GM12878 (cell line): ENCODE measurements at regions not wholly inside any gene's neighbourhood (a gene's known extent, or its start where the extent isn't known, plus 50 kb on each side); places are given as distances from the start of the nearest gene placed in this dataset.

Source experiments
- ATF3 ChIP-seq: IDR thresholded peaks from 2 replicates; pipeline ENCODE4 v1.6.1; 2011; ENCODE audit warnings: low read depth, mild to moderate bottlenecking, low read length, moderate library complexity, borderline replicate concordance; ENCODE audit errors: extremely low read depth
- CREM ChIP-seq: IDR thresholded peaks from 2 replicates; pipeline ENCODE4 v1.6.1; 2014; ENCODE audit warnings: antibody characterized with exemption, low read depth
- CTCF ChIP-seq, 3 experiments: IDR thresholded peaks in 2 of 3; conservative IDR thresholded peaks in 1 of 3; 2 replicates each; pipeline ENCODE4 v1.5.1; 2011; ENCODE audit warnings: low read depth in 3 of 3, low read length in 3 of 3, mild to moderate bottlenecking in 3 of 3, control low read depth in 2 of 3, moderate library complexity in 2 of 3, inconsistent platforms in 1 of 3, mixed read lengths in 1 of 3; ENCODE audit not compliant: control insufficient read depth in 2 of 3, insufficient read depth in 1 of 3; ENCODE audit errors: extremely low read depth in 1 of 3
- EZH2 ChIP-seq: IDR thresholded peaks from 2 replicates; pipeline ENCODE4 v1.6.1; 2012; ENCODE audit warnings: low read depth, mild to moderate bottlenecking, control low read depth, inconsistent platforms, low read length, borderline replicate concordance; ENCODE audit not compliant: control insufficient read depth
- NR2C1 ChIP-seq: fragments of 450-650 bp; IDR thresholded peaks from 2 replicates; pipeline ENCODE4 v1.6.1; 2017; ENCODE audit warnings: antibody characterized with exemption, mild to moderate bottlenecking, moderate library complexity
- NR2C2 ChIP-seq: IDR thresholded peaks from 2 replicates; pipeline ENCODE4 v1.6.1; 2011; ENCODE audit warnings: borderline replicate concordance, low read depth; ENCODE audit not compliant: control insufficient read depth, insufficient read length
- POLR2A ChIP-seq: IDR thresholded peaks from 2 replicates; pipeline ENCODE4 v1.6.1; 2011; ENCODE audit warnings: low read depth, mild to moderate bottlenecking, low read length
- RFX5 ChIP-seq: IDR thresholded peaks from 2 replicates; pipeline ENCODE4 v1.6.1; 2011; ENCODE audit warnings: low read depth, low read length, improper control_type of control experiment
- SP1 ChIP-seq: IDR thresholded peaks from one replicate; pipeline ENCODE4 v1.6.1; 2011; ENCODE audit warnings: low read depth, low read length
- SRF ChIP-seq, 2 experiments: IDR thresholded peaks; 2 replicates each; pipeline ENCODE4 v1.6.1; 2011; ENCODE audit warnings: low read depth in 2 of 2, low read length in 2 of 2, mild to moderate bottlenecking in 1 of 2, moderate library complexity in 1 of 2
- TCF12 ChIP-seq: IDR thresholded peaks from 2 replicates; pipeline ENCODE4 v1.6.1; 2011; ENCODE audit warnings: low read depth, mild to moderate bottlenecking, low read length
- ZNF274 ChIP-seq: IDR thresholded peaks from one replicate; pipeline ENCODE4 v1.8.0; 2011; ENCODE audit not compliant: insufficient read length, insufficient read depth
- TF ChIP-seq, protein P1 (sequence below): IDR thresholded peaks from 2 replicates; pipeline ENCODE4 v1.6.1; 2012; ENCODE audit warnings: low read depth, low read length, improper control_type of control experiment

GRCh38 chr3:124361566-124361965 is 368.7 kb upstream of the UMPS start:
- TF ChIP-seq, protein P1, sequence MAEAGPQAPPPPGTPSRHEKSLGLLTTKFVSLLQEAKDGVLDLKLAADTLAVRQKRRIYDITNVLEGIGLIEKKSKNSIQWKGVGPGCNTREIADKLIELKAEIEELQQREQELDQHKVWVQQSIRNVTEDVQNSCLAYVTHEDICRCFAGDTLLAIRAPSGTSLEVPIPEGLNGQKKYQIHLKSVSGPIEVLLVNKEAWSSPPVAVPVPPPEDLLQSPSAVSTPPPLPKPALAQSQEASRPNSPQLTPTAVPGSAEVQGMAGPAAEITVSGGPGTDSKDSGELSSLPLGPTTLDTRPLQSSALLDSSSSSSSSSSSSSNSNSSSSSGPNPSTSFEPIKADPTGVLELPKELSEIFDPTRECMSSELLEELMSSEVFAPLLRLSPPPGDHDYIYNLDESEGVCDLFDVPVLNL: no peak
- TF ChIP-seq POLR2A: no peak
- TF ChIP-seq CTCF (IDR thresholded peaks at IDR 0.05 in 2 of 3, conservative IDR thresholded peaks at IDR 0.05 in 1 of 3; ENCODE audit: control insufficient read depth in 2 of 3, extremely low read depth in 1 of 3, insufficient read depth in 1 of 3, low read depth in 3 of 3, low read length in 3 of 3): no peak
- no peak for TF ChIP-seq TCF12
- no peak for TF ChIP-seq ATF3
- no peak for TF ChIP-seq ZNF274
- no peak for TF ChIP-seq SP1
- TF ChIP-seq NR2C2: no peak
- no peak for TF ChIP-seq SRF (IDR thresholded peaks at IDR 0.05; ENCODE audit: low read depth in 2 of 2, low read length in 2 of 2)
- no peak for TF ChIP-seq RFX5
- no peak for TF ChIP-seq CREM
- TF ChIP-seq EZH2: no peak
- no peak for TF ChIP-seq NR2C1
